ENCODE measurements at regions not wholly inside any gene's neighbourhood (a gene's known extent, or its start where the extent isn't known, plus 50 kb on each side); places are given as distances from the start of the nearest gene placed in this dataset.

DNA sequence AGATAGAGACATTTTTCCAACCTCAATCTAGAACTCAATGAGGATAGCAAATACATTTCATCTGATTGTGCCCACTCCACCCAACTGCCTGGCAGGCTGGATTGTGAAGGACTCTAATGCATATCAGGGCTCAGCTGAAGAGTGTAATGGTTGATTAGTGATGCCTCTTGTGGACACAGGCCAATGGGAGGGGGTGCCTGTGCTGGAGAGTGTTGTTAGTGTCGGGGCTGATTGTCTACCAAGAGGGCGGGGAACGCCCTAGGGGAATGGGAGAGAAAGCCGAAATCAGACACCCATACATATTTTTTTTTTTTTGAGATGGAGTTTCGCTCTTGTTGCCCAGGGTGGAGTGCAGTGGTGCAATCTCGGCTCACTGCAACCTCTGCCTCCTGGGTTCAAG is 103.7 kb upstream of the SALL4 start:
- TF ChIP-seq, protein P1, sequence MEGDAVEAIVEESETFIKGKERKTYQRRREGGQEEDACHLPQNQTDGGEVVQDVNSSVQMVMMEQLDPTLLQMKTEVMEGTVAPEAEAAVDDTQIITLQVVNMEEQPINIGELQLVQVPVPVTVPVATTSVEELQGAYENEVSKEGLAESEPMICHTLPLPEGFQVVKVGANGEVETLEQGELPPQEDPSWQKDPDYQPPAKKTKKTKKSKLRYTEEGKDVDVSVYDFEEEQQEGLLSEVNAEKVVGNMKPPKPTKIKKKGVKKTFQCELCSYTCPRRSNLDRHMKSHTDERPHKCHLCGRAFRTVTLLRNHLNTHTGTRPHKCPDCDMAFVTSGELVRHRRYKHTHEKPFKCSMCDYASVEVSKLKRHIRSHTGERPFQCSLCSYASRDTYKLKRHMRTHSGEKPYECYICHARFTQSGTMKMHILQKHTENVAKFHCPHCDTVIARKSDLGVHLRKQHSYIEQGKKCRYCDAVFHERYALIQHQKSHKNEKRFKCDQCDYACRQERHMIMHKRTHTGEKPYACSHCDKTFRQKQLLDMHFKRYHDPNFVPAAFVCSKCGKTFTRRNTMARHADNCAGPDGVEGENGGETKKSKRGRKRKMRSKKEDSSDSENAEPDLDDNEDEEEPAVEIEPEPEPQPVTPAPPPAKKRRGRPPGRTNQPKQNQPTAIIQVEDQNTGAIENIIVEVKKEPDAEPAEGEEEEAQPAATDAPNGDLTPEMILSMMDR (IDR thresholded peaks at IDR 0.05; ENCODE audit: insufficient read depth, low read length), result no peak
- no peak for DNase-seq (ENCODE audit: low read depth)

DNA sequence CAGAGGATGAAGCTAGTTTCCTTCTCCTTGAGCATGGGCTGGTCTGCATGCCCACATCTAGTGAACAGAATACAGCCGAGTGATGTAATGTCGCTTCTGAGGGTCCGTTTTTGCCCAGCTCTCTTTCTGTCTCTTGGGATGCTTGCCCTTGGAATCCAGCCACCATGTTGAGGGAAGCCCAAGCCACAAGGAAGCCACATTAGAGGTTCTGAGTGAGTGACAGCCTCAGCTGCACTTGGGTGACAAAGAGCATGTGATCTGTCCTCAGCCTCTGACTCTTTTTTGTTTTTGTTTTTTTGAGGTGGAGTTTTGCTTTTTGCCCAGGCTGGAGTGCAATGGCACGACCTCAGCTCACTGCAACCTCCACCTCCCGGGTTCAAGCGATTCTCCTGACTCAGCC is 100.6 kb upstream of the SALL4 start:
- TF ChIP-seq, protein P1 (IDR thresholded peaks at IDR 0.05; ENCODE audit: insufficient read depth, low read length), result no peak
- no peak overlapping the region for H3K4me3 ChIP-seq (ENCODE audit: low read depth, low read length)
- no peak for DNase-seq (ENCODE audit: low read depth)

More for the DNA sequence above, 103.7 kb upstream of the SALL4 start:
- H3K4me3 ChIP-seq (ENCODE audit: low read depth, low read length), result no peak overlapping the region

DNA sequence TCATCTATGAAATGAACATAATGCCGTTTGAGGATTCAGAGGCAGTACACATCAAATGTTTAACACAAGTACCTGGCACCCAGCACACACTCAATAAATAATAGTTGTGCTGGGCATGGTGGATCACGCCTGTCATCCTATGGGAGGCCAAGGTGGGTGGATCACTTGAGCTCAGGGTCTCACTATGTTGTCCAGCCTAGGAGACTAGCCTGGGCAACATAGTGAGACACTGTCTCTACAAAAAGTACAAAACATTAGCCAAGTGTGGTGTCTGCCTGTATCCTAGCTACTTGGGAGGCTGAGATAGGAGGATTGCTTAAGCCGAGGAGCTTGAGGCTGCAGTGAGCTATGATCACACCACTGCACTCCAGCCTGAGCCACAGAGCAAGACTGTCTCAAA is 98.1 kb upstream of the SALL4 start:
- no peak overlapping the region for H3K4me3 ChIP-seq (ENCODE audit: low read depth, low read length)
- no peak for DNase-seq (ENCODE audit: low read depth)
- TF ChIP-seq, protein P1 (IDR thresholded peaks at IDR 0.05; ENCODE audit: insufficient read depth, low read length), result no peak

DNA sequence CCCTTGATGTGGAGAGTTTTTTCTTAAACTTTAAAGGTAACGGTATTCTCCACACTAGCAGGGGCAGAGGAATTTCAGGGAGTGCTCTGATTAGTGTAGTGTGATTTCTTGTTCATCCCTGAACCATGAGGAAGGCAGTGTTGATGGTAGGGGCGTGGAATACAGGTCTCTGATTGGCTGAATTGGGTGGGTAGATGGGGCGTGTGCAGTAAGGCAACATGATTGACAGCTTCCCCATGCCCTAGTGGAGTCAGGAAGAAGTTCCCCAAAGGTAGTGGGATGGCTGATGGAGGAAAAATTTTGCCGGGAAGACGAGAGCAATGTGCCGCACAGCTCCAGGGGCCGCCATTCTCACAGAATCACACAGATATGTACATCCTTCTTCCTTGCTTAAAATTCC is 97.4 kb upstream of the SALL4 start:
- no peak for DNase-seq (ENCODE audit: low read depth)
- TF ChIP-seq, protein P1 (IDR thresholded peaks at IDR 0.05; ENCODE audit: insufficient read depth, low read length), result no peak
- H3K4me3 ChIP-seq (ENCODE audit: low read depth, low read length), result no peak overlapping the region

DNA sequence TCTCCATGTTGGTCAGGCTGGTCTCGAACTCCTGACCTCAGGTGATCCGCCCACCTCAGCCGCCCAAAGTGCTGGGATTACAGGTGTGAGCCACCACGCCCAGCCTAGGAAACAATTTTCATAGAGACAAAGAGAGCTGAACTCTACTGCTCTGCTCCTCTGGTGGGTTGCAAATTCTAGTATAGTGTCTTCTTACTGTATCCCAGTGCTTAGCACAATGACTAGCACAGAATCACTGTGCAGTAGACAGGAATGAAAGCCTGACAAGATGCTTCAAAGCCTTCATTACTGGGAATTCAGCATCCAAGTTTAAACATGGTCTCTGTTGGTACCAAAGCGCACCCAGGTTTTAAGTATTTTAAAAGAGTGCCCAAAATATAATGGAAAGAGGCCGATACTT is 96.5 kb upstream of the SALL4 start:
- H3K4me3 ChIP-seq (ENCODE audit: low read depth, low read length), result no peak overlapping the region
- no peak for DNase-seq (ENCODE audit: low read depth)
- TF ChIP-seq, protein P1 (IDR thresholded peaks at IDR 0.05; ENCODE audit: insufficient read depth, low read length), result no peak

DNA sequence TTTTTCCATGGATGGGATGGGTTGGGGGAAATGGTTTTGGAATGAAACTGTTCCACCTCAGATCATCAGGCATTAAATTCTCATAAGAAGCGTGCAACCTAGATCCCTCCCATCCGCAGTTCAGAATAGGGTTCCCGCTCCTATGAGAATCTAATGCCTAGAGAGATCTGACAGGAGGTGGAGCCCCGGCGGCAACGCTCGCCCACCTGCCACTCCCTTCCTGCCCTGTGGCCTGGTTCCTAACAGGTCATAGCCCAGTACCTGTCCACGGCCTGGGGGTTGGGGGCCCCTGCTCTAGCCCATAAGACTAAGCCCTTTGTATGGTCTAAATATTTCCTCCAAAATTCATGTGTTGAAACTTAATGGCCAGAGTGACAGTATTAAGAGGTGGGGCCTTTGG is 92.3 kb upstream of the SALL4 start:
- TF ChIP-seq, protein P1 (IDR thresholded peaks at IDR 0.05; ENCODE audit: insufficient read depth, low read length), result no peak
- no peak for DNase-seq (ENCODE audit: low read depth)
- no peak overlapping the region for H3K4me3 ChIP-seq (ENCODE audit: low read depth, low read length)

DNA sequence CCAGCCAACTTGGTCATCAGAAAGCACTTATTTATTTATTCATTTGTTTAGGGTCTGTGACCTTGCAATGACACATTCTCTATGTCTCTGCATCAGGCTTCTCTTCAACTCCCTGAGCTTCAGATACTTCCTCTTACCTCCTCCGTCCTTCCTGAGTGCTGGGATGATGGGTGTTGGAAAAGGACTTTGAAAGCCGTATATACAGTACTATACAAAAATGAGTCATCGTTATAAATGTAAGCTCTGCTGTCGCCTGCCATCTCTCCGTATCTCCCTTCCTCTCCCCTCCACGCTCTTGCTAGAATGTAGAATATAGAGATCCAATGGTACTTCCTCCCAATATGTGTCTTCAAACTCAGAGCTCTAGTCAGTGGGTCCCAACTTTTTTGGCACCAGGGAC is 91.9 kb upstream of the SALL4 start:
- TF ChIP-seq, protein P1 (IDR thresholded peaks at IDR 0.05; ENCODE audit: insufficient read depth, low read length), result no peak

More for the DNA sequence above, 91.9 kb upstream of the SALL4 start:
- DNase-seq (ENCODE audit: low read depth), result no peak
- H3K4me3 ChIP-seq (ENCODE audit: low read depth, low read length), result no peak overlapping the region
